COLO668 (cell line): ENCODE measurements at regions not wholly inside any gene's neighbourhood (a gene's known extent, or its start where the extent isn't known, plus 50 kb on each side); places are given as distances from the start of the nearest gene placed in this dataset.
A peak's percentile ranks its signal among the peaks of the same experiment; 100 is the strongest.
"Not testable (repeated sequence)": the region's sequence is repeated elsewhere in the genome, so short reads cannot be mapped to it uniquely, and the experiment has no call there.

Experiments
- DNase-seq: peaks from one replicate; lab custom pipeline; 2025; ENCODE audit not compliant: unreplicated experiment; lab: John Stamatoyannopoulos, UW

DNA sequence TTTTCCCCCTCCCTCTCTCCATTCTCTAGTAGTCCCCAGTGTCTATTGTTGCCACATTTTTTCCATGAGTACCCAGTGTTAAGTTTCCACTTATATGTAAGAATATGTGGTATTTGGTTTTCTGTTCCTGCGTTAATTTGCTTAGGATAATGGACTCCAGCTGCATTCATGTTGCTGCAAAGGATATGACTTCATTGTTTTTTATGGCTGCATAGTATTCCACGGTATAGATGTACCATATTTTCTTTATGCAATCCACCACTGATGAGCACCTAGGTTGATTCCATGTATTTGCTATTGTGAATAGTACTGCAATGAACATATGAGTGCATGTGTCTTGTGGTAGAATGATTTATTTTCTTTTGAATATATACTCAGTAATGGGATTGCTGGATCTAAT lies 77.4 kb upstream of the MEGF10 start:
- no peak for DNase-seq

- DNase-seq = no peak
Measured at GRCh38 chr5:127216143-127216542, 74.5 kb upstream of the MEGF10 start.

DNA sequence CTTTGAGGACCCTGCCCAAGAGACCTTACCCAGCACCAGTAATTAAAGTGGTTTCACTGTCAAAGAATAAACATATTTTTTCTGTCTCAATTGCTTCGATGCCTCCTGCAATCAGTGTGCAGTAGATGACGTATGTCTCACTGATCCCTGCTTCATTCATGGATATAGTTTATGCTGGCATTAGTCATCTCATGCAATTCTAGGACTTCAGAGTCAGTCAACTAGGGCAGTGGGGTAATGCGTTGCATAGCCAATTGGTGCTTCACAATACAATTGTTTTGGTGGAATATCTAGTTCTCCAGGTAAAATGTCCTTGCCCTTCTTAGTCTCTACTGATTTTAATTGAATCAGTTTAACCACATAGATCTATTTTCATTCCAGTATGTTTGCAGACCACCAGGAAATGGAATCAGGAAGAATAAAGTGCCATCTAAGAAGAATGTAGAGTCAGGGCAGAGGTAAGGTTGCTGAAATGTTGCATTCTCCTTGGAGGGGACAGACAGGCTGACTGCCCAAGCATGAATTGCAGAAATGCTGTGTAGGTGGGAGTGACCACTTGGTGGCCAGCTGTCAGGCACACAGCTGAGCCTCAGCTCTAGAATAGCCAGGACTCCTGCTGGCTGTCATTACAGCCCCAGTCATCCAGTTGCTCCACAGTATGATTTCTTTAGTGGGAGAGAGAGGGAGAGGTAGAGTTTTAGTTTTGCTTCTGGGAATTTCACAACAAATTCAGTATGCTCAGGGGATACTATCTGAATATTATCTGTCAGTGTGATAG lies 73.5 kb upstream of the MEGF10 start:
- no peak for DNase-seq

GRCh38 chr5:127221936-127222335 lies 68.7 kb upstream of the MEGF10 start:
- DNase-seq = not testable (repeated sequence)

DNA sequence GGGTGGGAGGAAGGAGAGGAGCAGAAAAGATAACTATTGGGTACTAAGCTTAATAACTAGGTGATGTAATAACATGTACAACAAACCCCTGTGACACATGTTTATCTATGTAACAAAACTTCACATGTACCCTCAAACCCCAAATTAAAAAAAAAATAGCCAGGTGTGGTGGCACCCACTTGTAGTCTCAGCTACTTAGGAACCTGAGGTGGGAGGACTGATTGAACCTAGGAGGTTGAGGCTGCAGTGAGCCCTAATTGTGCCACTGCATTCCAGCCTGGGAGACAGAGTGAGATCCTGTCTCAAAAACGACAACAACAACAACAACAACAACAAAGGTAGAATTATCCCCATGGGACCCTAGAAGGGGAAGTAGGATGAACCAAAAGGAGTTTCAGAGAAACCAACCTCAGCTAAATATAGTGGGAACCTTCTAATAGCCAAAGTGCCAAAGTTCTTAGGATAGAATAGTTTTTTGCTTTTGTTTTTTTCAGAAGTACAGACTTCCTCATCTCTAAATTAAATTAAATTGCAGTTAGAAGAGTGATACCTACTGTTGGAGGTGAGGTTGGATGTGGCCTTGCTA lies 67.9 kb upstream of the MEGF10 start:
- not testable (repeated sequence) for DNase-seq

GRCh38 chr5:127223256-127223974 lies 67.2 kb upstream of the MEGF10 start:
- no peak for DNase-seq

- DNase-seq = no peak
Measured at GRCh38 chr5:127227881-127228280, 62.7 kb upstream of the MEGF10 start.

DNA sequence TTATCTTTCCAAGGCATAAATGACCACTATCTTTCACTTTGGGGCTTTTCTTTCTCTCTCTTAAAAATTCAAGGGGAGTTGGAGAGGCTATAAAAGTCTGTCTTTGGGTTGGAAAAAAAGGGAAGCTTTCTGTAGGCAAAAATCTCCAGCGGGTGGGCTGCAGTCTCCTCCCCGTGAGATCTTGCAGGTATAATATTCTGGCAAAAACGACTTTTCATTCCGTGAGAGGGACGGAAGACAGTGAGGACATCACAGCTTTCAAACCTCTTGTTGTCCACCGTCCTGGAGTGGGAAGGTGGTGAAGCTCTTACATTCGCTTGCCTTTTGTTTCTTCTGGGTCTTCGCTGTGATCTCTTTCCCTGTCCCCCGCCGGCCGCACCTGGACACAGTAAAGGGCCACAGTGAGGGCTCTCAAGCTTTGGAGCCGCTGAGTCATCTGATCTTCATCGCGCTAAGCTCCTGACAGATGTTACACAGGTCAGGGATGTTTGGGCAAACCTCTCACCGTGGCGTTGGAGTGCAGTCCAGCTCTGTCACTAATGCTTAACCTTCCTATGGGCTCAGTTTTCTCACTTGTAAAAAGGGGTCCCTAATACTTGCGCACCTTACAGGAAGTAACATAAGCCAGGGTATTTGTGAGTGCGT lies 61.9 kb upstream of the MEGF10 start:
- DNase-seq = peak; percentile 58

DNA sequence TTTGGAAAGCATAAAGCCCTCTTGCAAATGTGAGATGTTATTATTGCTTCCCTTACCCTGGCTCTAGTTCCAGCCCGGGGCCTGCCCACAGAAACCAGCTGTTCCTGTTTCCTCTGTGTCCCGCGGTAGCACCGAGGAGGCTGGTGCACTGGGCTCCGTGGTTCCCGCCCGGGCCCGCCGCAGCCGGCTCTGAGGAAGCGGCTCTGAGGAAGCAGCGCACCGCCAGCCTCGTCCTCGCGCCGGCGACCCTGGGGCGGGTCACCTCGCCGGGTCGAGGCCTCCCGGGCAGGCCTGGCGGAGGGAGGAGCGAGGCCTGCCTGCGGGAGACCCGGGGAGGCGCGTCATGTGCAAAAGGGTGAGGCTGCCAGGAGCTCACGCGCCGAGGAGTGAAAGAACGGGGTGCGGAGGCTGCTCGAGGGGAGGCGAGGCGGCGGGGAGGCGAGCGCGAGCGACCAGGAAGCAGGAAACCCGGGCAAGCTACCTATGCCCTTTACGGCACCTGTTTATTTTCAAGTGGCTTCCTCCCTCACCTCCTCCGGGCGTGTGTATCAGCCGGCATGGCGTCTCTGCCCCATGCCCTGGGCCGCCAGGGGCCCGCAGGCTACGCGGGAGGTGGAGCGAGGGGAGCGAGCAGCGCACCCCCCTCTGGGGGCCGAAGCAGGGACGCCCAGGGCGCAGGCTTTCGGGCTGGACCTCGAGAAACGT lies 61.3 kb upstream of the MEGF10 start:
- peak; percentile 69 for DNase-seq

DNA sequence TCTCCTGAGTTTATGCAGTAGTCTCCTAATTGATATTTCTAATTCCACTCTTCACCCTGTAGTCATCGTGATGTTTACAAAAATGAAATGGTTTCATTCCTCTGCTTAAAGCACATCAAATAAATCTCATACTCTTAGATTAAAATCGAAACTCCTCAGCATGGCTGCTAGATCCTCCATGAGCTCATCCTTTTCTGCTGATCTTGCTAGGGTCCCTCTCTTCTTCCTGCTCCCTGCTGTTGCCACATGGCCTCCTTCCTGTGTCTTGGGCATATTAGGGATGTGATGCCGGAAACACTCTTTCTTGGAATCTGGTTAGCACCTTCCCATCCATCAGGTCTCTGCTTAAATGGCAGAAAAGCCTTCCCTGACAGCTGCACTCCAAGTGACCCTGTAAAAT lies 59.5 kb upstream of the MEGF10 start:
- no peak for DNase-seq

DNA sequence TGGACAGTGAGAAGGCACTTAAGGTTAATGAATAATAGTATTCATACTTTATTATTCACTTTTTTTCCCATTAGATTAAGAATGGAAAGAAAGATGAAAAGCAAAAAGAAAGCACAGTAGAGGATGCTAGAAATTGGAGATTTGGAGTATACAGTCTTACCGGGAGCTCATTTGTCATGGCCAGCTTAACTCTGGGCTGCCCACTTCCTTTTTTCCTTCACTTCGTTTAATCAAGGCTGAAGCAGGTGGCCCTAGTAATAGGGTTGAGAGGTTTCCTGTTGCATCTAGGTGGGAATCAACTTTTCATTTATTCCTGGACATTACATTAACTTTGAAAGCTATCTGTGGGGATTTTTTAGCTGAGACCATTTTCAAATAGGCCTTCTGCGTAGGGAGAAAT lies 57.0 kb upstream of the MEGF10 start:
- no peak for DNase-seq

DNA sequence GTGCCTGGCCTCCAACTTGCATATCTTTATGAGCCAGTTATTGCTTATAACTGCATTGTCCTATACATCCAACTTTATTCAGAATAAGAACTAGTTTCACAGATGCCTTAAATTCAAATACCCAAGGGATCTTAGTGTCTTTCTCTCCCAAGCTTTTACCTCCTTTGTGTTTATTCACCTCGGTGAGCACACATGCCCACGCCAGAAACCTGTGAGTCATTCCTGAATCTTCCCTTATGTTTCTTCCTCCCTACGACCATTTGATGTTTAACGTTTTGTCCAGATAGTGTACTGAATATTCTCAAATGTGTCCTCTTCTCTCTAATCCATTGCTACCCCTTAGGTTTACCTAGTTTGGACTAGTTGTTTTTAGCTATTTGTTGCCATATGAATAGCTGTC lies 55.5 kb upstream of the MEGF10 start:
- no peak for DNase-seq

- DNase-seq = no peak
Measured at GRCh38 chr5:127236254-127236653, 54.3 kb upstream of the MEGF10 start.
